LNCaP clone FGC (cell line): ENCODE measurements at regions not wholly inside any gene's neighbourhood (a gene's known extent, or its start where the extent isn't known, plus 50 kb on each side); places are given as distances from the start of the nearest gene placed in this dataset.
"Not testable (repeated sequence)": the region's sequence is repeated elsewhere in the genome, so short reads cannot be mapped to it uniquely, and the experiment has no call there.

ENCODE experiments used
- DNase-seq: peaks from one replicate; pipeline ENCODE4 v3.0.0-alpha.2; 2011; ENCODE audit warnings: low read depth
- H3K4me3 ChIP-seq: 2 replicates; pipeline ENCODE4 v1.5.1; 2011; ENCODE audit warnings: mild to moderate bottlenecking, low read depth, low read length, control low read depth
- TF ChIP-seq, protein P1 (sequence below): IDR thresholded peaks from 2 replicates; pipeline ENCODE4 v1.5.1; 2012; ENCODE audit warnings: mild to moderate bottlenecking; ENCODE audit not compliant: control insufficient read depth, insufficient read depth; ENCODE audit errors: extremely low read depth

DNA sequence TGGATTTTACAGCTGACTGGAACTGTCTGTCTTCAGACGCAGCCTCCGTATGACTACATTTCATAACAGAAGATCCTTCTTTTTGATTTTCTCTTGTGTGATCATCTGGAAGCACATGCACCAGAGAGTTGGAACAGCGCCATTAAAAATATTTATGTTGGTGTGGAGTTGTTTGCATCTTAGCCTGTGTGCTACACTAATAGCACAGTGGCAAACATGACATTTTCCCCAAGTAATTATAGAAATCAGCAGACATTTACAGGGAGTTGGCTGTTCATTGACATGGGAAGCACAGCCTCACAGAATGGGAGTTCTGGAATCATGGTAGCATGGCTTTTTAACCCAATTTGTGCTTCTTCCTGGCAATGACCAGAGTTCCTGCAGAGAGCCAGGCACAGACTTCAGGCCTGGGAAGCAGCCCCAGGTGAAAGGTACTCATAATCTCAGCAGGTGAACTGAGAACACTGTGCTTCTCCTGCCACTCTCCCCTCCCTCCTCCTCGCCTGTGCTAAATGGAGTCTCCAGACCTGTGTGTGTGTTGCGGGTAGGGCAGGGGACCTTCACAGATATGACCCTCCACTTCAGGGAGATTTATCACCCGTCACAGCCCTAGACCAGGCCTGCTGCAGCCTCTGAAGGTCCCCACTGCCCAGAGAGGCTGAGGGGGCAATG lies 82.8 kb upstream of the PLET1 start:
- peak; percentile 85 for DNase-seq
- H3K4me3 ChIP-seq: no peak overlapping the region
- TF ChIP-seq, protein P1, sequence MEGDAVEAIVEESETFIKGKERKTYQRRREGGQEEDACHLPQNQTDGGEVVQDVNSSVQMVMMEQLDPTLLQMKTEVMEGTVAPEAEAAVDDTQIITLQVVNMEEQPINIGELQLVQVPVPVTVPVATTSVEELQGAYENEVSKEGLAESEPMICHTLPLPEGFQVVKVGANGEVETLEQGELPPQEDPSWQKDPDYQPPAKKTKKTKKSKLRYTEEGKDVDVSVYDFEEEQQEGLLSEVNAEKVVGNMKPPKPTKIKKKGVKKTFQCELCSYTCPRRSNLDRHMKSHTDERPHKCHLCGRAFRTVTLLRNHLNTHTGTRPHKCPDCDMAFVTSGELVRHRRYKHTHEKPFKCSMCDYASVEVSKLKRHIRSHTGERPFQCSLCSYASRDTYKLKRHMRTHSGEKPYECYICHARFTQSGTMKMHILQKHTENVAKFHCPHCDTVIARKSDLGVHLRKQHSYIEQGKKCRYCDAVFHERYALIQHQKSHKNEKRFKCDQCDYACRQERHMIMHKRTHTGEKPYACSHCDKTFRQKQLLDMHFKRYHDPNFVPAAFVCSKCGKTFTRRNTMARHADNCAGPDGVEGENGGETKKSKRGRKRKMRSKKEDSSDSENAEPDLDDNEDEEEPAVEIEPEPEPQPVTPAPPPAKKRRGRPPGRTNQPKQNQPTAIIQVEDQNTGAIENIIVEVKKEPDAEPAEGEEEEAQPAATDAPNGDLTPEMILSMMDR: no peak

DNA sequence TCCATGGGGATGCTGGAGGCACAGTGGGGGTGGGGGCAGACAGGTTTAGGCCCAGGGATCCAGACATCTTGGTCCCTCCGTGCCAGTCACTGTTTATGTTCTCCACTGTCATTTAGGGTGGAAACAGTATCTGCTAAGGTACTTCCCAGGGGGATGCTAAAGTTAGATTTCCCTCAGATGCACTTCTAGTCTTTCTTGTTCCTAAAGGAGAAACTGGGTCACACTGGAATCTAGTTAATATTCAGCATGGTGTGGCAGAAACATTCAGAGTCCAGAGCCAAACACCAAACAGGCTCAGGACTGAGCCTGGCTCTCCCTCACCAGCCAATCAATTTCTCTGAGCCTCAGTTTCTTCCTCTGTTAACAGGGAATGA lies 83.4 kb upstream of the PLET1 start:
- TF ChIP-seq, protein P1: no peak
- DNase-seq: no peak

DNA sequence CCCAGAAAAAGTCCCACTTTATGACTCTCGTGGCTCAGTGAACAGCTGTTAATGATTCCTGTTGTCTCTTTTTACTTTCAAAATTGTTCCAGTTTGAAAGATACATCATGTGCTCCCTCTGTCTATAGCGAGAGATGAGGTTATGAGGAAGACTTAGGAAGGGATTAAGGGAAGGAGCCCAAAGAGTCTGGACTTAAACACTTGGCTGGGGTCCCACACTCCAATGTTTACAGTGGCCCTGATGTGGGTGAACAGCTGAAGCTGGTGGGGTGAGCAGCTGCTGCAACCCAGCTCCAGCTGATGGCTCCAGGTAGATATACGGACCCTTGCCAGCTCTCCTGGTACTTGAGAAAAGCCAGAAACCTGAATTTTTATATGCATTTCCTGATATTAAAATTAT lies 84.5 kb upstream of the PLET1 start:
- DNase-seq: no peak
- no peak overlapping the region for H3K4me3 ChIP-seq
- TF ChIP-seq, protein P1: no peak

More for the DNA sequence above, 83.4 kb upstream of the PLET1 start:
- no peak overlapping the region for H3K4me3 ChIP-seq

DNA sequence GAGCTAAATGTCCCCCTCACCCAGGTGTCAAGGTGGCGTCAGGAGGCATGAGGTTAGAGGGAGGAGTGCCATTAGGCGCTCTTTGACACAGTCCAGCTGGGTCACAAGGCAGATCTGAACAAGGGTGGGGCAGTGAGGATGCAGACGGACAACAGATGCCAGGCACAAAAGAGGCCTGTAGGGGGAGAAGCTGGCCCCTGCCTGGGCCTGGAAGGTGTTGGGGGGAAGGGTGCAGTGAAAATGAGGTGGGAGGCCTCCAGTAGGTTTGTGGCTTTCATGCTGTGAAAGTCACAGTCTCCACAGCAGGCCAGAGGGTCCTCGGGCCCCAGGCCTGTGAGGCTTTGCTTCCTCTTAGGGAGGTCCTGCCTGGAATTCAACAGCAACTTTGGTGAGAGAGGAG lies 85.0 kb upstream of the PLET1 start:
- TF ChIP-seq, protein P1: no peak
- no peak for DNase-seq
- no peak overlapping the region for H3K4me3 ChIP-seq

DNA sequence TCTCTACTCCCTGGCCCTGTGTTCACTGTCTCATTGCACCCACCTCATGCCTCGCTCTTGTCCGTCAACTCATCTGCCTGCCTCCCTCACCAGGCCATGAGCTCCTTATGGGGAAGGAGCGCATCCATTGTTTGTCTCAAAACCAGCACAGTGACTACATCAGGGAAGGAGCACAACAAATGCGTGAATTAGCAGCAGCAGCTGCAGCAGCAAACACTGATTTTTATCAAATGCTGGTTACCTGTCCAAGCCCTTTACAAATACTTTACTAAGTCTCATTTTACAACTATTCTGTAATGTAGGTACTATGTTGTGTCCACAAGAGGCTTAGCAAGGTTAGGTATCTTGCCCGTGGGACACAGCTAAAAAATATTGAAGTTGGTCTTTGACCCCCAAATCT lies 85.9 kb upstream of the PLET1 start:
- TF ChIP-seq, protein P1: no peak
- no peak for DNase-seq
- no peak overlapping the region for H3K4me3 ChIP-seq

DNA sequence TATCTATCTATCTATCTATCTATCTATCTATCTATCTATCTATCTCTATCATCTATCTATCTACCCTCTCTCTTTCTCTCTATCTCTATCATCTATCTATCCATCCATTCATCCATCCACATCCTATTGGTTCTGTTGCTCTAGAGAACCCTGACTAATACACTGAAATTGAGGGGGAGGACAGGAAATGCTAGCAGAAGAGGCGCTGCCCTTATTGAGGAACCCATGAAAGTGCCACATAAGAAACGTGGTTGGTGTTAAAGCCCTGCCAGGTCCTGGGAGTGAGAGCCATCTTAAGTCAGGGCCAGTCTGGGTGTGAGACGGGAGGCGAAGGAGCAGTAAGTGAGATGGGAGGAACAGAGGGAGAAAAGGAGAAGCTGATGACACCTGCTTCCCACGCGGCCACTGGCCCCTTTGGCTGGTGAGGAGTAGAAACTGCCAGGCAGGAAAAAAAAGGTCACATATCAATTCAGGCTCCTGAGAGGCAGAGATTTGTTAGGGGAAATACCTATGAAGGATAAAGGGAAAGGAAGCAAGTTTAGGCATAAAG lies 87.9 kb upstream of the PLET1 start:
- TF ChIP-seq, protein P1: no peak
- DNase-seq: no peak
- no peak overlapping the region for H3K4me3 ChIP-seq

DNA sequence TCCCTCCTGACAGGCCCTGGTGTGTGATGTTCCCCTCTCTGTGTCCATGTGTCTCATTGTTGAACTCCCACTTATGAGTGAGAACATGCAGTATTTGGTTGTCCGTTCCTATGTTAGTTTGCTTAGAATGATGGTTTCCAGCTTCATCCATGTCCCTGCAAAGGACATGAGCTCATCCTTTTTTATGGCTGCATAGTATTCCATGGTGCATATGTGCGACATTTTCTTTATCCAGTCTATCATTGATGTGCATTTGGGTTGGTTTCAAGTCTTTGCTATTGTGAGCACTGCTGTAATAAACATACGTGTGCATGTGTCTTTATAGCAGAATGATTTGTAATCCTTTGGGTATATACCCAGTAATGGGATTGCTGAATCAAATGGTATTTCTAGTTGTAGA lies 90.8 kb upstream of the PLET1 start:
- H3K4me3 ChIP-seq, DNase-seq: not testable (repeated sequence)
